Panc1 (cell line): ENCODE measurements at regions not wholly inside any gene's neighbourhood (a gene's known extent, or its start where the extent isn't known, plus 50 kb on each side); places are given as distances from the start of the nearest gene placed in this dataset.

Experiments used
- CTCF ChIP-seq: fragments of 450-650 bp; IDR thresholded peaks from 2 replicates; pipeline ENCODE4 v1.5.1; 2017; ENCODE audit warnings: mild to moderate bottlenecking
- POLR2AphosphoS5 ChIP-seq: IDR thresholded peaks from 2 replicates; pipeline ENCODE4 v1.6.1; 2012; ENCODE audit warnings: mild to moderate bottlenecking, low read depth, low read length, moderate library complexity
- SIN3A ChIP-seq: IDR thresholded peaks from 2 replicates; pipeline ENCODE4 v1.6.1; 2012; ENCODE audit warnings: low read depth, mild to moderate bottlenecking, low read length, moderate library complexity, borderline replicate concordance; ENCODE audit not compliant: insufficient read depth
- TF ChIP-seq, protein P1 (sequence below), 2 experiments: IDR thresholded peaks; 2 replicates each; pipeline ENCODE4 v1.6.1; 2011 to 2012; ENCODE audit warnings: low read depth in 2 of 2, control low read depth in 1 of 2, low read length in 1 of 2, mild to moderate bottlenecking in 1 of 2, moderate library complexity in 1 of 2; ENCODE audit not compliant: insufficient read depth in 1 of 2

DNA sequence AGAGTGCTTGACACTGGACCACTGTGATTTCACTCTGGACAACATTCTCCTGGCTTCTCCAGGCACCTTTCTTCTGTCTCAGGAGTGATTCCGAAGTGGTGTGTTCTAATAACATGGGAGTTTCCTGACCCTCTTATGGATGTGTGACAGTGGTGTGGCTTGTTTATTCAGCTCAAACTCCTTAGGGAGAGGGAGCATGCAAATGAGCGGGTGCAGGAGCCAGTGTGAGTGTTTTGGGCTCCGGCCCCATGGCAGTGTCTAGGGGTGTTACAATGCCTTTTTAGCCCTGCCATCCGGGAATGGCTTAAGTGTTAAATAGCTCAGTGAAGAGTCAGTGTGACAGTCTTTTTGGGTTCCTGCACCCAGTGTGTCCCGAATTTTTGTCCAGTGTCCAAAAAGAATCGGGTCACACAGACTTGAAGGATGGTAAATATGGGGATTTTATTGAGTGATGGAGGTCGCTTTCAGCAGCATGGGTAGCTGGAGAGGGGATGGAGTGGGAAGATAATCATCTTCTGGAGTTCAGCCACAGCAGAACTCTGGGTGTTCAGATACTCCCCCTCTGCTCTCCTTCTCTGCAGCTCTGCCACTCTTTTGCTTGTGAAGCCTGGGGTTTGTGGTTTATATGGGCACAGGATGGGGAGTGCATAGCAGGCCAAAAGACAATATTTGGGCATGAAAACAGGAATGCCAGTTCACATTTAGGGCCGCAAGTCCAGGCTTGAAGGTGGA is 928.9 kb upstream of the CITED2 start:
- TF ChIP-seq POLR2AphosphoS5 (no peak), CTCF (no peak), SIN3A (no peak)
- TF ChIP-seq, protein P1, sequence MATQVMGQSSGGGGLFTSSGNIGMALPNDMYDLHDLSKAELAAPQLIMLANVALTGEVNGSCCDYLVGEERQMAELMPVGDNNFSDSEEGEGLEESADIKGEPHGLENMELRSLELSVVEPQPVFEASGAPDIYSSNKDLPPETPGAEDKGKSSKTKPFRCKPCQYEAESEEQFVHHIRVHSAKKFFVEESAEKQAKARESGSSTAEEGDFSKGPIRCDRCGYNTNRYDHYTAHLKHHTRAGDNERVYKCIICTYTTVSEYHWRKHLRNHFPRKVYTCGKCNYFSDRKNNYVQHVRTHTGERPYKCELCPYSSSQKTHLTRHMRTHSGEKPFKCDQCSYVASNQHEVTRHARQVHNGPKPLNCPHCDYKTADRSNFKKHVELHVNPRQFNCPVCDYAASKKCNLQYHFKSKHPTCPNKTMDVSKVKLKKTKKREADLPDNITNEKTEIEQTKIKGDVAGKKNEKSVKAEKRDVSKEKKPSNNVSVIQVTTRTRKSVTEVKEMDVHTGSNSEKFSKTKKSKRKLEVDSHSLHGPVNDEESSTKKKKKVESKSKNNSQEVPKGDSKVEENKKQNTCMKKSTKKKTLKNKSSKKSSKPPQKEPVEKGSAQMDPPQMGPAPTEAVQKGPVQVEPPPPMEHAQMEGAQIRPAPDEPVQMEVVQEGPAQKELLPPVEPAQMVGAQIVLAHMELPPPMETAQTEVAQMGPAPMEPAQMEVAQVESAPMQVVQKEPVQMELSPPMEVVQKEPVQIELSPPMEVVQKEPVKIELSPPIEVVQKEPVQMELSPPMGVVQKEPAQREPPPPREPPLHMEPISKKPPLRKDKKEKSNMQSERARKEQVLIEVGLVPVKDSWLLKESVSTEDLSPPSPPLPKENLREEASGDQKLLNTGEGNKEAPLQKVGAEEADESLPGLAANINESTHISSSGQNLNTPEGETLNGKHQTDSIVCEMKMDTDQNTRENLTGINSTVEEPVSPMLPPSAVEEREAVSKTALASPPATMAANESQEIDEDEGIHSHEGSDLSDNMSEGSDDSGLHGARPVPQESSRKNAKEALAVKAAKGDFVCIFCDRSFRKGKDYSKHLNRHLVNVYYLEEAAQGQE (IDR thresholded peaks at IDR 0.05; ENCODE audit: insufficient read depth in 1 of 2, low read depth in 2 of 2, low read length in 1 of 2), result no peak
